Neural crest cell (in vitro differentiated cells): ENCODE measurements at regions not wholly inside any gene's neighbourhood (a gene's known extent, or its start where the extent isn't known, plus 50 kb on each side); places are given as distances from the start of the nearest gene placed in this dataset.

Source experiments
- DNase-seq: peaks from one replicate; pipeline ENCODE4 v3.0.0; 2021; ENCODE audit warnings: low read depth, mixed read lengths, low spot score
- H3K27ac Mint-ChIP-seq: one replicate; pipeline ENCODE4 v1.8.0; 2021; ENCODE audit warnings: mild to moderate bottlenecking, mixed read lengths; ENCODE audit not compliant: unreplicated experiment
- H3K27me3 Mint-ChIP-seq: 2 replicates; pipeline ENCODE4 v1.8.0; 2021; ENCODE audit warnings: low read depth, mild to moderate bottlenecking, mixed read lengths
- H3K36me3 Mint-ChIP-seq: 2 replicates; pipeline ENCODE4 v1.8.0; 2021; ENCODE audit warnings: low read depth, mild to moderate bottlenecking, mixed read lengths
- H3K4me1 Mint-ChIP-seq: 2 replicates; pipeline ENCODE4 v1.8.0; 2021; ENCODE audit warnings: mixed read lengths
- H3K4me3 Mint-ChIP-seq: one replicate; pipeline ENCODE4 v1.8.0; 2021; ENCODE audit warnings: mild to moderate bottlenecking, mixed read lengths
- H3K9me3 Mint-ChIP-seq: 2 replicates; pipeline ENCODE4 v1.8.0; 2021; ENCODE audit warnings: mixed read lengths
- TF ChIP-seq, protein P1 (sequence below): fragments of 200-600 bp; sonication (generic); conservative IDR thresholded peaks from 2 replicates; pipeline ENCODE4 v1.5.0; 2021; ENCODE audit warnings: antibody characterized with exemption, mild to moderate bottlenecking

DNA sequence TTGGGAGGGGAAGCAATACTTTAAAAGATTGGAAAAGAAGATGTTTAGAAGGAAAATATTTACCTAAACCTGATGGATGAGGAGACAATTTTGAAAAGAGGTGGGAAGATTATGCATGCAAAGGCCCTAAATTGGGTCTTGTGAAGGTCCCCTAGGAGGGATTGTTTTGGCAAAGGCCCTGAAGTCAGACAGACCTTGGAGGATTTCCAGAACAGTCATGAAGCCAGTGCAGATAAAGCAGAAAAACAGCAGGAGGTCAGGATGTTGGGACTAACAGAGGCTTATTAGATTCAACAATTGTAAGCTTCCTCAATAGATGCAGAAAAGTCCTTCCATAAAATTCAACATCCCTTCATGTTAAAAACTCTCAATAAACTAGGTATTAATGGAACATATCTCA, 361.0 kb upstream of the CDH6 start:
- Mint-ChIP-seq H3K9me3 (peaks cover 4% of the 10 kb centered on the region), H3K27ac (no peak overlapping the region)
- TF ChIP-seq, protein P1, sequence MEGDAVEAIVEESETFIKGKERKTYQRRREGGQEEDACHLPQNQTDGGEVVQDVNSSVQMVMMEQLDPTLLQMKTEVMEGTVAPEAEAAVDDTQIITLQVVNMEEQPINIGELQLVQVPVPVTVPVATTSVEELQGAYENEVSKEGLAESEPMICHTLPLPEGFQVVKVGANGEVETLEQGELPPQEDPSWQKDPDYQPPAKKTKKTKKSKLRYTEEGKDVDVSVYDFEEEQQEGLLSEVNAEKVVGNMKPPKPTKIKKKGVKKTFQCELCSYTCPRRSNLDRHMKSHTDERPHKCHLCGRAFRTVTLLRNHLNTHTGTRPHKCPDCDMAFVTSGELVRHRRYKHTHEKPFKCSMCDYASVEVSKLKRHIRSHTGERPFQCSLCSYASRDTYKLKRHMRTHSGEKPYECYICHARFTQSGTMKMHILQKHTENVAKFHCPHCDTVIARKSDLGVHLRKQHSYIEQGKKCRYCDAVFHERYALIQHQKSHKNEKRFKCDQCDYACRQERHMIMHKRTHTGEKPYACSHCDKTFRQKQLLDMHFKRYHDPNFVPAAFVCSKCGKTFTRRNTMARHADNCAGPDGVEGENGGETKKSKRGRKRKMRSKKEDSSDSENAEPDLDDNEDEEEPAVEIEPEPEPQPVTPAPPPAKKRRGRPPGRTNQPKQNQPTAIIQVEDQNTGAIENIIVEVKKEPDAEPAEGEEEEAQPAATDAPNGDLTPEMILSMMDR: no peak

DNA sequence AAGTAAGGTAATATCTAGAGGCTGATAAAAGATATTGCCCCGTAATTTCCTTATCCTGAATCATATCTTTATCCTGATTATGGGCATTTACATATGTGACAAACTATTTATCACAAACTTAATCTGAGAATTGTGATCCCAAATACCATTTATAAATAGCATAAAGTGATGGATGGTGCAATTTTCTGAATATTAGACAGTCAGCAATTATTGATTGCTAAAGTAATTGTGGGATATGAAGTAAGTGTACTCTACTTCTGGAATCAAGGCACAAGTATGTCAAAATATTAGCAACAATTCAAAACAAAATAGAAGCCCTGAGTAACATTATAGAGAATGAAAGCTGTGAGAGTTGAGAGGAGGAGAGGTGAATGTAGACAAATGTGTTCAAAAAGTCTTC, 361.9 kb upstream of the CDH6 start:
- Mint-ChIP-seq H3K9me3 (peaks cover 4% of the 10 kb centered on the region), H3K4me1 (peaks cover 9% of the 10 kb centered on the region), H3K4me3 (no peak overlapping the region), H3K27me3 (no peaks in the 10 kb centered on the region), H3K27ac (no peak overlapping the region), H3K36me3 (peaks cover 4% of the 10 kb centered on the region)
- DNase-seq: no peak
- TF ChIP-seq, protein P1: no peak

More for the DNA sequence above, 361.0 kb upstream of the CDH6 start:
- Mint-ChIP-seq H3K36me3 (peaks cover 3% of the 10 kb centered on the region), H3K4me3 (no peak overlapping the region), H3K27me3 (no peaks in the 10 kb centered on the region), H3K4me1 (peaks cover 9% of the 10 kb centered on the region)
- DNase-seq: no peak

DNA sequence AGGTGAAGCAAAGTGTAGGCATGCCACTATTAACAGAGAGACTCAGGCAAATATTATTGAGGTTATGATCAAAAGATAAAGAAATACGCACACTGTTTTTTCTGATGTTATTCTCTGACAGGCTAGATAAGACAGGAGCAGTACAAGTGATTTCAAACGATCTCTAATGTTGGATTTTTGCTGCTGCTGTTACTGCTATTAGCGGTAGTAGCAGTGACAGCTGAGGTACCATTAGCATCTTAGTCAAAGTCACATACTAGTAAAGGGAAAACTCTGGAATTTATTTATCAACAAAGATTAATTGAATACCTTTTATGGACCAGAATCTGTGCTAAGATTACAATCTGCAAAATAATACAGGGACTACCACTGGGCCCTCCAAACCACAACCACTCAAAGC, 362.4 kb upstream of the CDH6 start:
- Mint-ChIP-seq H3K4me3 (no peak overlapping the region), H3K36me3 (peaks cover 4% of the 10 kb centered on the region), H3K27ac (no peak overlapping the region), H3K27me3 (no peaks in the 10 kb centered on the region), H3K9me3 (peaks cover 4% of the 10 kb centered on the region), H3K4me1 (peaks cover 9% of the 10 kb centered on the region)
- no peak for DNase-seq
- TF ChIP-seq, protein P1: no peak

DNA sequence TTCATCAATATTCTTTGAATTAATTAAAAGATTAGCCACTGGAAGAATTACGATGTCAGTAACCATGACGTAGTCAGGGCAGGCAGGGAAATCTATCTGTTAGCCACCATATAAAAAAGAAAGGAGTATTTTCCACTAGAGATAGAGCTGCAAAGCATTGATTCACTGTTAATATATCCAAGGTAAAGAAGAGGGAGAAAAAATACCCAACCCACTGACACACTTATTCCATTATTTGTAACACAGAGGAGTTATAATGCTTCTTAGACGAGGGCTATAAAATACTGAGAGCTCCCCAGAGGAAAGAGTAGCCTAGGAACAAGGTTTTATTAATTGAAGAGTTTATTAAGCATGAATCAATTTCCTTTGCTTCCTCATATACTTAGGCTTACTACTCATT, 382.2 kb upstream of the CDH6 start:
- DNase-seq: no peak
- Mint-ChIP-seq H3K4me1 (no peaks in the 10 kb centered on the region), H3K4me3 (no peak overlapping the region), H3K9me3 (peaks cover 6% of the 10 kb centered on the region), H3K36me3 (peaks cover 3% of the 10 kb centered on the region), H3K27me3 (no peaks in the 10 kb centered on the region), H3K27ac (no peak overlapping the region)
- TF ChIP-seq, protein P1: no peak

DNA sequence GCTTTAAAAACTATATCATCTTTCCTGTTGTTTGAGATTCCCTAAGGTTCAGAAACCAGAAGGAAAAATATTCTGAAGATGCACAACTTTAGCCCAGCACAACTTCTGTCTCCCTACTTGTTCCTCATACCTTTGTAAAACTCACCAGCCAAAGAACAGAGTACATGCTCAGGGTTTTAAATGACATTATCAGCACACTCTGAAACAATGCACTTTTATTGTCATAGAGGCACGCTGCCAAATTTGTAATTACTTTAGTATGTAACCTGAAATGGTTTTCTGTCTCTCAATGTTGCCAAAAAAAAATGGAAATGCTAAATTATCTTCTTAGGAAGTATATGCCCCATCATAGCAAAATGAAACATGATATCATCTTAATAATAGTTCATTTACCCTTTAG, 383.6 kb upstream of the CDH6 start:
- no peak overlapping the region for H3K27ac Mint-ChIP-seq
- peaks cover 3% of the 10 kb centered on the region for H3K4me1 Mint-ChIP-seq
- no peaks in the 10 kb centered on the region for H3K9me3 Mint-ChIP-seq
- no peak for DNase-seq
- no peaks in the 10 kb centered on the region for H3K36me3 Mint-ChIP-seq
- H3K27me3 Mint-ChIP-seq: no peaks in the 10 kb centered on the region
- TF ChIP-seq, protein P1: no peak
- H3K4me3 Mint-ChIP-seq: no peak overlapping the region

DNA sequence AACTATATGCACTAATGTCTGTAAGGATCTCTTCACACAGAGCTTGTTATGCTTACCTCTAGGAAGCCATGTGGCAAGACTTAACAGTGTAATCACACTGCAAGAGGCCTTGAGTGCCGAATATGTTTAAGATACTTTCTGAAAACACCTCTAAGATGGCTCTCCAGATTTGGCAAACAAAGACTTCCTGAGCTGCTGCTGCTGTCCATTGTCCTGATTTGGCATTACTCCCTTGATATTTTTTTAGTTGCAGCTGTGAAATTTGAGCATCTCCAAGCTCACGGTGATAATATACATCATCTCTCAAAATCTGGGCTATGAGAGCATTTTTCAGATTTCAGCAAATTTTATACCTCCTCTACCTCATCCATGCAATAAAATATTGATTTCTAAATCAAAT, 384.5 kb upstream of the CDH6 start:
- DNase-seq: no peak
- H3K36me3 Mint-ChIP-seq: no peaks in the 10 kb centered on the region
- TF ChIP-seq, protein P1: no peak

More for the DNA sequence above, 384.5 kb upstream of the CDH6 start:
- Mint-ChIP-seq H3K27me3 (no peaks in the 10 kb centered on the region), H3K4me1 (peaks cover 8% of the 10 kb centered on the region), H3K27ac (no peak overlapping the region), H3K9me3 (peaks cover 4% of the 10 kb centered on the region), H3K4me3 (no peak overlapping the region)
